HG03064 (cell line): ENCODE measurements at regions not wholly inside any gene's neighbourhood (a gene's known extent, or its start where the extent isn't known, plus 50 kb on each side); places are given as distances from the start of the nearest gene placed in this dataset.

ENCODE experiments used
- ATAC-seq: cut with Tn5 transposase; IDR thresholded peaks from one replicate; pipeline ENCODE4 v1.9.1; 2021; ENCODE audit warnings: low read depth; ENCODE audit not compliant: unreplicated experiment

GRCh38 chr9:16304301-16304700 lies 566.2 kb downstream of the BNC2 start:
- no peak for ATAC-seq

DNA sequence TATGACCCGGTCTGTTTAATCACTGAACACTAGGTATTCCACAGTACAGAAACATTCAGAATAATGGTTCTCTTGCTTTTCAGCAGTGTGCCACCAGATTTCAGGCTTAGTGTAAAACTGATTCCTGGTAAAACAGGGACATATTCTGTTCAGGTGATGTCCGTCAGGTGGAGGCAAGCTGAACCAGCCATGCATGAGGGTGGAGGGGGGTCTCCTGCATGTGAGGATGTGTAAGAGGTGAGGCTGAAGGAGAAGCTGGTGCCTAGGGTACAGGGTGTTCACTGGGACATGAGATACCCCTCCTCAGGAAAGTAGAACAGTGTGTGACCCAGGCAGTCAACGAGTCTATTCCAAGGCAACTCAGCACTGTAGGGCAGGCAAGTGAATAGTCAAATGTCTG lies 563.9 kb downstream of the BNC2 start:
- ATAC-seq, result no peak

DNA sequence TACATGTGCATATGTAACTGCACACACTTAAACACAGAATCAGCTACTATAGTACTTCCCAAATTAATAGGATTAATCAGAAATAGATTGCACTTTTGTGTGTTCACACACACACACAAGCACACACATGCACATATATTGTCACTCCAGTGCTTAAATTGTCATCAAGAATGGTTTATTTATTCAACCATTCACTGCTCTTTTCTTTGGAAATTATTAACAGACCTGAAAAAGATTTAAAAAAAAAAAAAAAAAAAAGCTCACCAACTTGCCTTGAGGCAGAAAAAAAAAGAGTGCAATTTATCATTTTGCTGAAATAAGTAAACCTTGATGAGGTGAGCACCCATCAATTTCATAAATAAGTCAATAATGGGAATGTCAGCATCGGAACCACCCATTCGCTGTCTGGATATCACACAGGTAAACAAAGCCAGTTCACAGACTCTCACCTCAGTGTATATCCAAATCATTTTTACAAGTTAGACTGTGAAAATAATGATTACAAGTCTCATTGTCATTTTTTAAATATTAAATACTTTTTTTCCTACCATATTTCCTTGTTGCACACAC lies 562.8 kb downstream of the BNC2 start:
- no peak for ATAC-seq

- no peak for ATAC-seq
These were observed 561.8 kb downstream of the BNC2 start for GRCh38 chr9:16308645-16309044.

DNA sequence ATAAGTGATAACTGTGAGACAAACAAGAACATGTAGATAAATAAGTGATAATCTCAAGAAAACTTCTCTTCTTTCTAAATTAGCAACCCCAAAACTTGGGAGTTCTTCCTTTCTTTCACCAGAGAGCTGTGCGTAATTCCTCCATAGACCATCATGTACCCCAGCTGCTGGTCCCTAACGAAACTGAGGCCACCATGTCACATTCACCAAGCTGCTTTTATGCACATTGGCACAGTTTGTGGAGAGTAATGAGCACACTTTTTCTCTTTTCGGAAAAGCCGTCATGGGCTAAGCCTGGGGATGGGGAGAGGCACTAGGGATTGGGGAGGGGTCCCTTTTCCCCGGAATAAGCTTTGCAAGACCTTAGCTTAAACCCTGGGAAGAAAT lies 561.4 kb downstream of the BNC2 start:
- ATAC-seq, result no peak

GRCh38 chr9:16309469-16310271 lies 560.8 kb downstream of the BNC2 start:
- no peak for ATAC-seq

- ATAC-seq, result no peak
These were observed 560.0 kb downstream of the BNC2 start for GRCh38 chr9:16310278-16311110.

GRCh38 chr9:16312116-16312515 lies 558.4 kb downstream of the BNC2 start:
- ATAC-seq, result no peak

- ATAC-seq, result no peak
These were observed 557.4 kb downstream of the BNC2 start for GRCh38 chr9:16312962-16313546.

DNA sequence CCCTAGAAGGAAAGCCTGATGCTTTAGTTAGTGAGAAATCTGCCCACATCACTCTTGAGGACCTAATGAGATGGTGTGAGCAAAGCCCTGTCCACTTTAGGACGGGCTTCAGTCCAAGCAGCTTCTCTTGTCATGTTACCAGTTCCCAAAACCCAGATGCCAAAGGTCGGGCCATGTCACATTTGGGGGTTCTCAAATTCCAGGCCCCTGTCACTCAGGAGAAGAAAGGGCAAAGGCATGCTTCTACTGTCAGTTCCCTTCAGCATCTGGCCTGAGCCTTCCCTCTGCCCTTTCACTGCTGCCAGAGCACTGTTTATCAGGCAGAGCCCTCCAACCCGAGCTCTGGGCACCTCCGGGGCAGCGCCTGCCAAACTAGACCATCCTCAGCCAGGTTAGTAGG lies 556.0 kb downstream of the BNC2 start:
- ATAC-seq, result no peak

- ATAC-seq, result no peak
These were observed 554.8 kb downstream of the BNC2 start for GRCh38 chr9:16315720-16316119.

DNA sequence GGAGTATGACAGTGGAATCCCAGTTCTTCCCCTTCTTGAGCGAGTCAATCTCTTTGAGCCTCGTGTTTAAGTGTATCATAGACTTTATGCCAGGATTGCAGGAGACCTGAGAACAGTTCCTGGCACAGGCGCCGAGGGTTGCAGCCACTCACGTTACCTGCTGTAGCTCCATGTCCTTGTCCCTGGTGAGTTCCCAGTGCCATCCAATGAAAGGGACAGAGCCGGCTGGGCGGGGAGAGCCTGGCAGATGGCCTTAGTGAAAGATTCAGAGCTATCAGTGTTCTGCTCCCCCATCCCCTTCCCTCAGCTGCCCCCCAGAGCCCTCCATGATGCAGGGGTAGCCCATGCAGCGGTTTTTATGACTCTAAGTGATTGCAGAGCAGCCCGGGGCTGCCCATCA lies 554.0 kb downstream of the BNC2 start:
- no peak for ATAC-seq

DNA sequence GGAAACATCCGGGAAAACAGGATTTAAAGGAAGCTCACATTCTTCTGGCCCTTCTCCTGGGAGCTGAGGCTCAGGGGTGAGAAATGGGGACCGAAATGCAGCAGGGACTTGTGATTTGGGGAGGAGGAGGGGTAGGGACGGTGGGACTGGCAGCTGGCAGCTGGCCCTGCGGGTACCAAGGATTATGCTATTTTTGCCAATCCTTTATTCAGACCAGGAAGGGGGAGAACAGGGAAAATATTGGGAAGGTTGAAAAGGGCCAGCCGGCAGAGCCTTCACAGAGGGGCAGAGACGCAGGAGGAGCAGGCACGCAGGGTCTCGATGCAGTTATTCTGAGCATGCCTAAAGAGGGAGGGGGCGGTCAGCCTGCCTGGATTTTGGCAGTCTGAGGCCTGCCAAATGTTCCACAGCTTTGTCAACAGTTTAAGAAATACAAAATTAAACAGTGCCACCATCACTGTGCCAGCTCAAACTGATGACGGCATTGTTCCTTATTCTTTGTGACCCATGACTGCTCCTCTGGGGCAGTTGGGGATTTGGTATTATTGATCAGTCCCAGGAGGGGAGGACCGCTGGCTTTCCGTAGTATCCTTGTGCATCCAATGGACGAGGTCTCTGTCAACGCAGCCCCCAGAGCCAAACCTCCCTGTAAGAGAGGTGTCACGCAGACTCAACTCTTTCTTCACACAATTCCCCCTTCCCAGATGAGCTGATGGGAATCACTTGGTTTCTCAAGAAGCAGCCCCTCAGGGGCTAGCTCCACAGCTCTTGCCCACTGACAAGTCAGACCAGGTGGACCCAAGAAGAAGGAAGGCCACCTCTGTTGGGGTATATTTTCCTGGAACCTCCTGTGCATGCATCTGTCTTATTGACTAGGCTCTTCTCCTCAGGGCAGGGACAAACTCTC lies 553.3 kb downstream of the BNC2 start:
- no peak for ATAC-seq

GRCh38 chr9:16318516-16319060 lies 551.9 kb downstream of the BNC2 start:
- no peak for ATAC-seq

- no peak for ATAC-seq
These were observed 550.8 kb downstream of the BNC2 start for GRCh38 chr9:16319646-16320045.

- no peak for ATAC-seq
These were observed 550.0 kb downstream of the BNC2 start for GRCh38 chr9:16320338-16320902.

- ATAC-seq, result no peak
These were observed 548.9 kb downstream of the BNC2 start for GRCh38 chr9:16321461-16322119.

- ATAC-seq, result no peak
These were observed 547.6 kb downstream of the BNC2 start for GRCh38 chr9:16322849-16323248.

GRCh38 chr9:16325966-16326365 lies 544.5 kb downstream of the BNC2 start:
- ATAC-seq, result no peak
